ENCODE measurements at regions not wholly inside any gene's neighbourhood (a gene's known extent, or its start where the extent isn't known, plus 50 kb on each side); places are given as distances from the start of the nearest gene placed in this dataset.

DNA sequence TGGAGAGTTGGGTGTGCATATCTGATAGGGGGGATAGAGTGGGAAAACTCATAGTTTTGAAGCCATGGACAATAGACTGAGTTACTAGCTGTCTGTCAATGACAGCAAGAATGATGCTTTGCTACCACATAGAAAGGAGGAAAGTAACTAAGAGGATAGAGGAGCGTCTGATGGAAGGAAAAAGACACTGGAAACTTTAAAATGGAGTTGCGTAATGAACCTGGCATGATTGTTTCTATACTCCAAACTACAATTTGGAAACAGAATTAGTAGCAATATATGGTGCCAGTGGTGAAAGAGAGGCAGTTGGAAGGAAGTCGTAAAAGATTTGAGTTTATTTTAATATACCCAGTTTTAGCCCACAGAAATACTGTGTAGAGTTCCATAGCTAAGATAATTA, 163.6 kb downstream of the TUSC7 start:
- TF ChIP-seq, protein P1, sequence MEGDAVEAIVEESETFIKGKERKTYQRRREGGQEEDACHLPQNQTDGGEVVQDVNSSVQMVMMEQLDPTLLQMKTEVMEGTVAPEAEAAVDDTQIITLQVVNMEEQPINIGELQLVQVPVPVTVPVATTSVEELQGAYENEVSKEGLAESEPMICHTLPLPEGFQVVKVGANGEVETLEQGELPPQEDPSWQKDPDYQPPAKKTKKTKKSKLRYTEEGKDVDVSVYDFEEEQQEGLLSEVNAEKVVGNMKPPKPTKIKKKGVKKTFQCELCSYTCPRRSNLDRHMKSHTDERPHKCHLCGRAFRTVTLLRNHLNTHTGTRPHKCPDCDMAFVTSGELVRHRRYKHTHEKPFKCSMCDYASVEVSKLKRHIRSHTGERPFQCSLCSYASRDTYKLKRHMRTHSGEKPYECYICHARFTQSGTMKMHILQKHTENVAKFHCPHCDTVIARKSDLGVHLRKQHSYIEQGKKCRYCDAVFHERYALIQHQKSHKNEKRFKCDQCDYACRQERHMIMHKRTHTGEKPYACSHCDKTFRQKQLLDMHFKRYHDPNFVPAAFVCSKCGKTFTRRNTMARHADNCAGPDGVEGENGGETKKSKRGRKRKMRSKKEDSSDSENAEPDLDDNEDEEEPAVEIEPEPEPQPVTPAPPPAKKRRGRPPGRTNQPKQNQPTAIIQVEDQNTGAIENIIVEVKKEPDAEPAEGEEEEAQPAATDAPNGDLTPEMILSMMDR (IDR thresholded peaks at IDR 0.05) = no peak
- CTCF ChIA-PET = no interaction called here
- no peaks in the 10 kb centered on the region for H3K4me1 Mint-ChIP-seq
- ATAC-seq (ENCODE audit: low read depth) (no peak), DNase-seq (no peak)
- intact Hi-C loops (cut with micrococcal nuclease) = no loop called here
- H3K27ac Mint-ChIP-seq = no peak overlapping the region
- H3K36me3 Mint-ChIP-seq (ENCODE audit: low read depth) = no peaks in the 10 kb centered on the region
- POLR2A ChIA-PET = no interaction called here
- H3K4me3 Mint-ChIP-seq = no peak overlapping the region
- H3K9me3 Mint-ChIP-seq = no peaks in the 10 kb centered on the region
- H3K27me3 Mint-ChIP-seq = no peaks in the 10 kb centered on the region

DNA sequence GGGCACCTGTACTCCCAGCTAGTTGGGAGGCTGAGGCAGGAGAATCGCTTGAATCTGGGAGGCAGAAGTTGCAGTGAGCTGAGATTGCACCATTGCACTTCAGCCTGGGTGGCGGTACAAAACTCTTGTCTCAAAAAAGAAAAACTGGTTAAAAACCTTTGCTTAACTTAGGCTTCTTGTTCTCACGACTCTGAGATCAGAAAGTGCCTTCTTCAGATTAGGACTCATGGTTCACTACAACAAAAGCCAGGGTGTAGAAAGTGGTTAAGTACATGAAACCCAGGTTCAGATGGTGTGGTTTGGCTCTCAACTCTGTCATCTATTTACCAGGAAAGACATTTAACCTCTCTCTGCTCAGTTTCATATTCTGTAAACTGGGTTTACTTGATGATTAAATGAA, 168.4 kb downstream of the TUSC7 start:
- Mint-ChIP-seq H3K4me1 (no peaks in the 10 kb centered on the region), H3K27ac (no peak overlapping the region), H3K36me3 (ENCODE audit: low read depth) (peaks cover 3% of the 10 kb centered on the region), H3K9me3 (peaks cover 8% of the 10 kb centered on the region), H3K27me3 (no peaks in the 10 kb centered on the region), H3K4me3 (no peak overlapping the region)
- intact Hi-C loops (cut with micrococcal nuclease) = no loop called here
- TF ChIP-seq, protein P1 (IDR thresholded peaks at IDR 0.05) = no peak
- ChIA-PET CTCF (no interaction called here), POLR2A (no interaction called here)
- ATAC-seq (ENCODE audit: low read depth) = no peak
- DNase-seq = no peak

DNA sequence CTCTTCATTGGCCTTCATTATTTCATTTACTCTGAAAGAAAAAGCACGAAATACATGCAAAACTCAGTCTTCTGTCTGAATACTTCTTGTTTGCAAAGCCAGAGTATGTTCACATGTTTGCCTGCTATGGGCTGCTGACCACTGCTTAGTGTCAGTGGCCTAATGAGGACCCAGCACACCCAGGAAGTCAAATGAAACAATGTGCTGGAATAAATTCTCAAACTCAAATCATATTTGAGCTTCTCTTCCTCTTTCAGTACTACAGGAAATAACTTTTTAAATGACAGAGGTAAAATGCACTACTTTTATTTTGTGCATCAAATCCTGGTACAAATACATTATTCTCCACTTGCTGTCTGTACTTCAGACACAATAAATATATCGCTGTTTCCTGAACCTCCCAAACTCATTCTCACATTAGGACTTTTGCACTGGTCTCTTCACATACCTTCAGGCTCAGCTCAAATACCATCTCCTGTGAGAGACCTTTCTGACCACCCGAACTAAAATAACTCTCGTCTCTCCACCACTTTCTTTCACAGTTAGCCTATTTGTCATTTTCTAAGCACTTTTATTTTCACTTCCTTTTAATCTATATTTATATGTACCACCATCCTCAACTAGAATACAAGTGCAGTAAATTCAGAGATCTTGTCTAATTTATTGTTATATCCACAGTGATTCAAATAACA, 176.8 kb downstream of the TUSC7 start:
- peaks cover 24% of the 10 kb centered on the region for H3K4me1 Mint-ChIP-seq
- DNase-seq (no peak), ATAC-seq (ENCODE audit: low read depth) (peak; percentile 49)
- H3K4me3 Mint-ChIP-seq = peak overlapping the region; percentile 73
- peak overlapping the region; percentile 86 for H3K27ac Mint-ChIP-seq
- no peaks in the 10 kb centered on the region for H3K9me3 Mint-ChIP-seq
- intact Hi-C loops (cut with micrococcal nuclease) = no loop called here
- CTCF ChIA-PET = no interaction called here
- TF ChIP-seq, protein P1 (IDR thresholded peaks at IDR 0.05) = no peak
- POLR2A ChIA-PET = no interaction called here
- H3K36me3 Mint-ChIP-seq (ENCODE audit: low read depth) = no peaks in the 10 kb centered on the region
- no peaks in the 10 kb centered on the region for H3K27me3 Mint-ChIP-seq

DNA sequence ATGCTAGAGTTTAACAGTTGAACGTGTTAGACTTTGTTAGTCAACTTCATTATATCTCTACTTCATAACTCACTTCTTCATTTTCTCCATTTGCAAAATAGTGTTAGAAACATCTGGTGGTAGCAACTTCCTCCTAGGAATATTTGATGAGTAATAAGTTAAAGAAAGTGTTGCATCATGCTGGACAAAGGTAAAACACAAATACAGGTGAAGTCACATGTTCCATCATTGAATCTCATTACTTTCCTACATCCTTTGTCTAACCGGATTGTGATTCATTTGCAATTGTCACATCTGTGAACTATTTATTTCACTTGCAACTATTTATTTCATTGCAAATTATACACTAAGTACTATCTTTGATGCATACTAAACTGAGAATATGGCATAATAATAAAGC, 186.5 kb downstream of the TUSC7 start:
- Mint-ChIP-seq H3K27ac (no peak overlapping the region), H3K36me3 (ENCODE audit: low read depth) (no peaks in the 10 kb centered on the region), H3K4me3 (no peak overlapping the region), H3K9me3 (no peaks in the 10 kb centered on the region), H3K27me3 (no peaks in the 10 kb centered on the region), H3K4me1 (peaks cover 2% of the 10 kb centered on the region)
- TF ChIP-seq, protein P1 (IDR thresholded peaks at IDR 0.05) = no peak
- intact Hi-C loops (cut with micrococcal nuclease) = no loop called here
- ChIA-PET CTCF (no interaction called here), POLR2A (no interaction called here)
- ATAC-seq (ENCODE audit: low read depth) (no peak), DNase-seq (no peak)

DNA sequence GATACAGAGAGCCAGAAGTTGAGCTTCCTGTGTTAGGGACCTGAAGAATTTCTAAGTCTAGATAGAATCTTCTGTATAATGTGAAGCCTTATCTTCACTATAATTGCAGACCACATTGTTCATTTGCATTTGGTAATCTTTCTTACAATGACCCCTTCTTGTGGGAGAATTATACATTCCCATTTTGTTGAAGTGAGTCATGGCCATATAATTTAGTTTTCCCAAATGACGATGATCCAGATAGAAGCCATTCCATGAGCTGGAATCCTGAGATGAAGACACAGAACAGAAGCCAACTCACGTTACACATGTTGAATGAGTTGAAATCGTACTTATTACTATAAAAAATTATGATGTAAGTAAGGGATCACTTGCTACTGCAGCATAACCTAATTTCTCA, 187.8 kb downstream of the TUSC7 start:
- DNase-seq (no peak), ATAC-seq (ENCODE audit: low read depth) (no peak)
- Mint-ChIP-seq H3K4me3 (no peak overlapping the region), H3K9me3 (no peaks in the 10 kb centered on the region), H3K27me3 (no peaks in the 10 kb centered on the region), H3K27ac (no peak overlapping the region), H3K36me3 (ENCODE audit: low read depth) (no peaks in the 10 kb centered on the region), H3K4me1 (peaks cover 2% of the 10 kb centered on the region)
- intact Hi-C loops (cut with micrococcal nuclease) = no loop called here
- ChIA-PET CTCF (no interaction called here), POLR2A (no interaction called here)
- TF ChIP-seq, protein P1 (IDR thresholded peaks at IDR 0.05) = no peak
